Keratinocyte (primary cell): ENCODE measurements at regions not wholly inside any gene's neighbourhood (a gene's known extent, or its start where the extent isn't known, plus 50 kb on each side); places are given as distances from the start of the nearest gene placed in this dataset.

Source experiments
- DNase-seq: peaks from one replicate; pipeline ENCODE4 v3.0.0-alpha.2; 2011; ENCODE audit warnings: low read depth, missing footprints, low spot score
- FAIRE-seq: peaks from 2 replicates; lab custom pipeline; 2011; peaks lifted over from hg19 to GRCh38; lab: Jason Lieb, UNC
- H2AFZ ChIP-seq: 2 replicates; pipeline ENCODE4 v1.6.0; 2012; ENCODE audit warnings: low read length, control low read depth, inconsistent platforms; ENCODE audit not compliant: control insufficient read depth
- H3K27ac ChIP-seq: 2 replicates; pipeline ENCODE4 v1.5.1; 2011; ENCODE audit warnings: low read length; ENCODE audit not compliant: control insufficient read depth, insufficient read depth
- H3K27me3 ChIP-seq: 3 replicates; pipeline ENCODE4 v1.6.0; 2011; ENCODE audit warnings: low read length; ENCODE audit not compliant: control insufficient read depth, insufficient read depth; ENCODE audit errors: extremely low read depth
- H3K36me3 ChIP-seq, 2 experiments: 2 replicates in 1 of 2; 3 replicates in 1 of 2; pipeline ENCODE4 v1.5.1; 2011; ENCODE audit warnings: low read length in 2 of 2, mild to moderate bottlenecking in 1 of 2; ENCODE audit not compliant: control insufficient read depth in 2 of 2, insufficient read depth in 2 of 2; ENCODE audit errors: extremely low read depth in 1 of 2
- H3K4me1 ChIP-seq: 3 replicates; pipeline ENCODE4 v1.5.1; 2011; ENCODE audit warnings: low read length; ENCODE audit not compliant: control insufficient read depth, insufficient read depth; ENCODE audit errors: extremely low read depth
- H3K4me2 ChIP-seq: 3 replicates; pipeline ENCODE4 v1.6.0; 2011; ENCODE audit warnings: low read depth, low read length; ENCODE audit not compliant: control insufficient read depth, insufficient read depth; ENCODE audit errors: extremely low read depth
- H3K4me3 ChIP-seq, 3 experiments: fragments of 200-600 bp in 1 of 3; sonication (generic) in 1 of 3; 2 replicates in 2 of 3; 3 replicates in 1 of 3; pipeline ENCODE4 v1.5.1; 2011 to 2016; ENCODE audit warnings: low read length in 3 of 3, mild to moderate bottlenecking in 3 of 3, control low read depth in 2 of 3, inconsistent platforms in 1 of 3, low read depth in 1 of 3, mixed read lengths in 1 of 3, mixed run types in 1 of 3, moderate library complexity in 1 of 3; ENCODE audit not compliant: control insufficient read depth in 2 of 3, insufficient read depth in 2 of 3; ENCODE audit errors: extremely low read depth in 1 of 3
- H3K79me2 ChIP-seq: 2 replicates; pipeline ENCODE4 v1.6.0; 2012; ENCODE audit warnings: low read length; ENCODE audit not compliant: control insufficient read depth, insufficient read depth
- H3K9ac ChIP-seq: 3 replicates; pipeline ENCODE4 v1.6.0; 2011; ENCODE audit warnings: low read length; ENCODE audit not compliant: control insufficient read depth, insufficient read depth; ENCODE audit errors: extremely low read depth
- H3K9me1 ChIP-seq: 3 replicates; pipeline ENCODE4 v1.6.0; 2011; ENCODE audit warnings: low read length; ENCODE audit not compliant: control insufficient read depth, insufficient read depth; ENCODE audit errors: extremely low read depth
- H3K9me3 ChIP-seq: 2 replicates; pipeline ENCODE4 v1.5.1; 2012; ENCODE audit warnings: low read depth, low read length; ENCODE audit not compliant: control insufficient read depth
- H4K20me1 ChIP-seq: 3 replicates; pipeline ENCODE4 v1.6.0; 2011; ENCODE audit warnings: low read length; ENCODE audit not compliant: control insufficient read depth, insufficient read depth; ENCODE audit errors: extremely low read depth
- CTCF ChIP-seq, 3 experiments: IDR thresholded peaks in 1 of 3; conservative IDR thresholded peaks in 1 of 3; optimal IDR thresholded peaks in 1 of 3; 2 replicates in 2 of 3; 3 replicates in 1 of 3; pipeline versions ENCODE3 to v1.5.1; 2011; ENCODE audit warnings: low read length in 3 of 3, mild to moderate bottlenecking in 3 of 3, moderate library complexity in 2 of 3, control low read depth in 1 of 3, inconsistent platforms in 1 of 3; ENCODE audit not compliant: insufficient read depth in 2 of 3; ENCODE audit errors: extremely low read depth in 1 of 3
- EZH2 ChIP-seq: IDR thresholded peaks from one replicate; pipeline ENCODE4 v1.6.1; 2012; ENCODE audit warnings: inconsistent platforms, mild to moderate bottlenecking, low read length, moderate library complexity
- dilution Hi-C: fragments of 300-500 bp; cut with MboI; formaldehyde crosslinking; loops from one replicate; pipeline ENCODE4 v1.7.0; 2020; ENCODE audit warnings: low sequenced_read_pairs; ENCODE audit not compliant: extremely low pct_ligation_motif_present

- peaks cover 7% of the 10 kb centered on the region for H3K27me3 ChIP-seq
- DNase-seq (no peak), FAIRE-seq (no peak)
- no peaks in the 10 kb centered on the region for H3K9me3 ChIP-seq
- no peak overlapping the region for H2AFZ ChIP-seq
- H3K4me3 ChIP-seq: no peak overlapping the region
- TF ChIP-seq CTCF (optimal IDR thresholded peaks at IDR 0.05 in 1 of 3, IDR thresholded peaks at IDR 0.05 in 1 of 3, conservative IDR thresholded peaks at IDR 0.05 in 1 of 3; ENCODE audit: extremely low read depth in 1 of 3, insufficient read depth in 2 of 3, low read length in 3 of 3) (no peak), EZH2 (no peak)
- H3K9me1 ChIP-seq: no peaks in the 10 kb centered on the region
- H3K27ac ChIP-seq: no peak overlapping the region
- no peak overlapping the region for H3K9ac ChIP-seq
- no peaks in the 10 kb centered on the region for H3K79me2 ChIP-seq
- H4K20me1 ChIP-seq: no peaks in the 10 kb centered on the region
- no peak overlapping the region for H3K4me2 ChIP-seq
- dilution Hi-C loops: no loop called here
- H3K36me3 ChIP-seq: no peaks in the 10 kb centered on the region
- H3K4me1 ChIP-seq: no peaks in the 10 kb centered on the region
Measured at GRCh38 chr1:25083481-25084345, 148.6 kb downstream of the SYF2 start.

GRCh38 chr1:25082995-25083394 lies 149.3 kb downstream of the SYF2 start:
- H3K4me3 ChIP-seq: no peak overlapping the region
- no peak overlapping the region for H3K9ac ChIP-seq
- dilution Hi-C loops: no loop called here
- H3K9me3 ChIP-seq: no peaks in the 10 kb centered on the region
- H3K27ac ChIP-seq: no peak overlapping the region
- FAIRE-seq (no peak), DNase-seq (no peak)
- H3K4me2 ChIP-seq: no peak overlapping the region
- H3K79me2 ChIP-seq: no peaks in the 10 kb centered on the region
- no peaks in the 10 kb centered on the region for H3K9me1 ChIP-seq
- H4K20me1 ChIP-seq: no peaks in the 10 kb centered on the region
- no peak overlapping the region for H2AFZ ChIP-seq
- no peaks in the 10 kb centered on the region for H3K36me3 ChIP-seq
- H3K4me1 ChIP-seq: no peaks in the 10 kb centered on the region
- TF ChIP-seq CTCF (optimal IDR thresholded peaks at IDR 0.05 in 1 of 3, IDR thresholded peaks at IDR 0.05 in 1 of 3, conservative IDR thresholded peaks at IDR 0.05 in 1 of 3; ENCODE audit: extremely low read depth in 1 of 3, insufficient read depth in 2 of 3, low read length in 3 of 3) (no peak), EZH2 (no peak)
- H3K27me3 ChIP-seq: peaks cover 7% of the 10 kb centered on the region
